Heart left ventricle (tissue), 13 donors: ENCODE measurements at regions not wholly inside any gene's neighbourhood (a gene's known extent, or its start where the extent isn't known, plus 50 kb on each side); places are given as distances from the start of the nearest gene placed in this dataset.

ENCODE experiments used
- POLR2A ChIP-seq, 2 donors: fragments of 450-650 bp; IDR thresholded peaks; one replicate each; pipeline ENCODE4 v1.6.1; 2017; ENCODE audit warnings: antibody characterized with exemption in 2 of 2, mild to moderate bottlenecking in 2 of 2, moderate library complexity in 2 of 2
- TF ChIP-seq, protein P1 (sequence below), 12 donors: fragments of 200-600 bp; sonication (generic) in 4 of 12; IDR thresholded peaks; one replicate each; pipeline versions ENCODE4 v1.5.0 to v1.8.0; 2018 to 2022; ENCODE audit warnings: antibody characterized with exemption in 12 of 12, mild to moderate bottlenecking in 5 of 12
- donor health status: ischemic (EF 13 %, LVEDD 7.1; RV severe dilation, severe dysfunction).
- donor health status: DM: no; HTN: yes; CAD: no.
- donor health status: DM: no; HTN: no; CAD: no.
- donor health status: ischemic (EF 25% LVEDD 6.9; RV normal size, moderate dysfunction).
- donor health status: ischemic (EF 25% LVEDD 5.7; RV mildly dilated, moderate dysfunction).
- donor health status: ischemic (EF 35%, LVEDD 5.7; RV mildly dilated, moderate dysfunction).
- donor health status: nonischemic (EF 11% LVEDD 7.7; RV severe dilation, severe dysfunction).
- donor health status: DM: yes; HTN: yes; CAD: no.
- donor health status: PGD.
- donor health status: ischemic (EF 29% LVEDD 5.4; RV normal size, mild dysfunction).
- donor health status: nonischemic (EF 23%, LVEDD 6.1; RV moderate dilation, normal function).

GRCh38 chr15:87649175-87649574 lies 607.4 kb downstream of the NTRK3 start:
- TF ChIP-seq, protein P1, sequence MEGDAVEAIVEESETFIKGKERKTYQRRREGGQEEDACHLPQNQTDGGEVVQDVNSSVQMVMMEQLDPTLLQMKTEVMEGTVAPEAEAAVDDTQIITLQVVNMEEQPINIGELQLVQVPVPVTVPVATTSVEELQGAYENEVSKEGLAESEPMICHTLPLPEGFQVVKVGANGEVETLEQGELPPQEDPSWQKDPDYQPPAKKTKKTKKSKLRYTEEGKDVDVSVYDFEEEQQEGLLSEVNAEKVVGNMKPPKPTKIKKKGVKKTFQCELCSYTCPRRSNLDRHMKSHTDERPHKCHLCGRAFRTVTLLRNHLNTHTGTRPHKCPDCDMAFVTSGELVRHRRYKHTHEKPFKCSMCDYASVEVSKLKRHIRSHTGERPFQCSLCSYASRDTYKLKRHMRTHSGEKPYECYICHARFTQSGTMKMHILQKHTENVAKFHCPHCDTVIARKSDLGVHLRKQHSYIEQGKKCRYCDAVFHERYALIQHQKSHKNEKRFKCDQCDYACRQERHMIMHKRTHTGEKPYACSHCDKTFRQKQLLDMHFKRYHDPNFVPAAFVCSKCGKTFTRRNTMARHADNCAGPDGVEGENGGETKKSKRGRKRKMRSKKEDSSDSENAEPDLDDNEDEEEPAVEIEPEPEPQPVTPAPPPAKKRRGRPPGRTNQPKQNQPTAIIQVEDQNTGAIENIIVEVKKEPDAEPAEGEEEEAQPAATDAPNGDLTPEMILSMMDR (IDR thresholded peaks at IDR 0.05), result no peak
- TF ChIP-seq POLR2A (IDR thresholded peaks at IDR 0.05), result no peak
